Breast epithelium (tissue), 3 donors: ENCODE measurements at regions not wholly inside any gene's neighbourhood (a gene's known extent, or its start where the extent isn't known, plus 50 kb on each side); places are given as distances from the start of the nearest gene placed in this dataset.

ENCODE experiments used
- POLR2A ChIP-seq: fragments of 450-650 bp; IDR thresholded peaks from one replicate; pipeline ENCODE4 v1.6.1; 2016; ENCODE audit warnings: antibody characterized with exemption, mild to moderate bottlenecking, moderate library complexity
- TF ChIP-seq, protein P1 (sequence below), 3 donors: fragments of 450-650 bp; IDR thresholded peaks; one replicate each; pipeline ENCODE4 v1.5.1; 2016 to 2017; ENCODE audit warnings: antibody characterized with exemption in 3 of 3, mild to moderate bottlenecking in 3 of 3, moderate library complexity in 3 of 3

DNA sequence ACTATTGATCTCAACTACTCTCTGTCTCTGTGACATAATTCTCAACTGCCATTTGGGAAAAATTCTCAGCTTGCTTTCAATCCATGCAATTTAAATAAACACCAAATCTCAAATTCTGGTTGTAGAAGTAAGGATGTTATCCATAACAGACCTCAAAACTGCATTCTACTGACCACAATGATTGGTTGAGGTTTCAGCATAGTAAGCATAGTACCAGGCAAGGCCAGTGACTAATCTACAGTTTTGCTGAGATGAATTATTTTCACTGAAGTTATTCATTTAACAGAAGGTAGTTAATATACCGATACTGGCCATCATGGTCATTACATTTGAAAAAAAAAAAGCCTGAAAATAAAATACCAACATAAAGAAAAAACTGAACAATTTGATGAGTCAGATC lies 488.0 kb upstream of the CDH18 start:
- no peak for TF ChIP-seq POLR2A
- TF ChIP-seq, protein P1, sequence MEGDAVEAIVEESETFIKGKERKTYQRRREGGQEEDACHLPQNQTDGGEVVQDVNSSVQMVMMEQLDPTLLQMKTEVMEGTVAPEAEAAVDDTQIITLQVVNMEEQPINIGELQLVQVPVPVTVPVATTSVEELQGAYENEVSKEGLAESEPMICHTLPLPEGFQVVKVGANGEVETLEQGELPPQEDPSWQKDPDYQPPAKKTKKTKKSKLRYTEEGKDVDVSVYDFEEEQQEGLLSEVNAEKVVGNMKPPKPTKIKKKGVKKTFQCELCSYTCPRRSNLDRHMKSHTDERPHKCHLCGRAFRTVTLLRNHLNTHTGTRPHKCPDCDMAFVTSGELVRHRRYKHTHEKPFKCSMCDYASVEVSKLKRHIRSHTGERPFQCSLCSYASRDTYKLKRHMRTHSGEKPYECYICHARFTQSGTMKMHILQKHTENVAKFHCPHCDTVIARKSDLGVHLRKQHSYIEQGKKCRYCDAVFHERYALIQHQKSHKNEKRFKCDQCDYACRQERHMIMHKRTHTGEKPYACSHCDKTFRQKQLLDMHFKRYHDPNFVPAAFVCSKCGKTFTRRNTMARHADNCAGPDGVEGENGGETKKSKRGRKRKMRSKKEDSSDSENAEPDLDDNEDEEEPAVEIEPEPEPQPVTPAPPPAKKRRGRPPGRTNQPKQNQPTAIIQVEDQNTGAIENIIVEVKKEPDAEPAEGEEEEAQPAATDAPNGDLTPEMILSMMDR (IDR thresholded peaks at IDR 0.05), result no peak
